ENCODE measurements at regions not wholly inside any gene's neighbourhood (a gene's known extent, or its start where the extent isn't known, plus 50 kb on each side); places are given as distances from the start of the nearest gene placed in this dataset.

GRCh38 chr21:38937844-38938243 lies 132.1 kb downstream of the ETS2 start:
- no peak for DNase-seq (ENCODE audit: low read depth)

- DNase-seq (ENCODE audit: low read depth) = no peak
Observed at GRCh38 chr21:38937286-38937790, 131.6 kb downstream of the ETS2 start.

- DNase-seq (ENCODE audit: low read depth) = no peak
Observed at GRCh38 chr21:38936240-38936639, 130.5 kb downstream of the ETS2 start.

- no peak for DNase-seq (ENCODE audit: low read depth)
Observed at GRCh38 chr21:38933731-38934130, 128.0 kb downstream of the ETS2 start.

- DNase-seq (ENCODE audit: low read depth) = no peak
Observed at GRCh38 chr21:38931291-38931690, 125.6 kb downstream of the ETS2 start.

GRCh38 chr21:38930853-38931252 lies 125.1 kb downstream of the ETS2 start:
- no peak for DNase-seq (ENCODE audit: low read depth)

- no peak for DNase-seq (ENCODE audit: low read depth)
Observed at GRCh38 chr21:38930066-38930465, 124.3 kb downstream of the ETS2 start.

GRCh38 chr21:38929652-38930051 lies 123.9 kb downstream of the ETS2 start:
- no peak for DNase-seq (ENCODE audit: low read depth)

GRCh38 chr21:38929142-38929541 lies 123.4 kb downstream of the ETS2 start:
- no peak for DNase-seq (ENCODE audit: low read depth)

GRCh38 chr21:38927776-38928175 lies 122.0 kb downstream of the ETS2 start:
- no peak for DNase-seq (ENCODE audit: low read depth)

- peak; percentile 93 for DNase-seq (ENCODE audit: low read depth)
Observed at GRCh38 chr21:38925923-38926322, 120.2 kb downstream of the ETS2 start.

GRCh38 chr21:38925478-38925877 lies 119.7 kb downstream of the ETS2 start:
- DNase-seq (ENCODE audit: low read depth) = no peak

GRCh38 chr21:38924954-38925353 lies 119.2 kb downstream of the ETS2 start:
- DNase-seq (ENCODE audit: low read depth) = no peak

- no peak for DNase-seq (ENCODE audit: low read depth)
Observed at GRCh38 chr21:38923429-38923828, 117.7 kb downstream of the ETS2 start.

GRCh38 chr21:38922474-38923235 lies 116.9 kb downstream of the ETS2 start:
- DNase-seq (ENCODE audit: low read depth) = no peak

- no peak for DNase-seq (ENCODE audit: low read depth)
Observed at GRCh38 chr21:38921511-38922251, 116.0 kb downstream of the ETS2 start.

GRCh38 chr21:38920631-38921398 lies 115.1 kb downstream of the ETS2 start:
- DNase-seq (ENCODE audit: low read depth) = no peak

- no peak for DNase-seq (ENCODE audit: low read depth)
Observed at GRCh38 chr21:38918607-38919346, 113.0 kb downstream of the ETS2 start.

- DNase-seq (ENCODE audit: low read depth) = no peak
Observed at GRCh38 chr21:38917043-38917774, 111.5 kb downstream of the ETS2 start.

GRCh38 chr21:38916214-38916964 lies 110.7 kb downstream of the ETS2 start:
- no peak for DNase-seq (ENCODE audit: low read depth)
